HL-60/S4 (cell line): ENCODE measurements at regions not wholly inside any gene's neighbourhood (a gene's known extent, or its start where the extent isn't known, plus 50 kb on each side); places are given as distances from the start of the nearest gene placed in this dataset.
"Not testable (repeated sequence)": the region's sequence is repeated elsewhere in the genome, so short reads cannot be mapped to it uniquely, and the experiment has no call there.

Experiments
- in situ Hi-C: fragments of 300-500 bp; cut with MboI; formaldehyde crosslinking; loops from 2 replicates; pipeline ENCODE4 v1.14.3; 2022; ENCODE audit warnings: low sequenced_read_pairs

GRCh38 chr15:96117270-96117669, 213.2 kb upstream of the NR2F2 start:
- in situ Hi-C loops: no loop called here

- in situ Hi-C loops: no loop called here
Measured at GRCh38 chr15:96119734-96120133, 210.8 kb upstream of the NR2F2 start.

GRCh38 chr15:96121086-96121920, 209.2 kb upstream of the NR2F2 start:
- in situ Hi-C loops: no loop called here

GRCh38 chr15:96122077-96123027, 208.1 kb upstream of the NR2F2 start:
- in situ Hi-C loops: no loop called here

- in situ Hi-C loops: no loop called here
Measured at GRCh38 chr15:96123028-96123400, 207.5 kb upstream of the NR2F2 start.

GRCh38 chr15:96123630-96124187, 206.8 kb upstream of the NR2F2 start:
- in situ Hi-C loops: no loop called here

GRCh38 chr15:96124436-96124835, 206.1 kb upstream of the NR2F2 start:
- in situ Hi-C loops: no loop called here

- in situ Hi-C loops: no loop called here
Measured at GRCh38 chr15:96125721-96126415, 204.6 kb upstream of the NR2F2 start.

GRCh38 chr15:96126859-96127258, 203.6 kb upstream of the NR2F2 start:
- in situ Hi-C loops: no loop called here

GRCh38 chr15:96130734-96131133, 199.8 kb upstream of the NR2F2 start:
- in situ Hi-C loops: no loop called here

GRCh38 chr15:96132126-96132525, 198.4 kb upstream of the NR2F2 start:
- in situ Hi-C loops: no loop called here

- in situ Hi-C loops: no loop called here
Measured at GRCh38 chr15:96135166-96136093, 195.1 kb upstream of the NR2F2 start.

GRCh38 chr15:96138985-96139384, 191.5 kb upstream of the NR2F2 start:
- in situ Hi-C loops: no loop called here

- in situ Hi-C loops: no loop called here
Measured at GRCh38 chr15:96142498-96142897, 188.0 kb upstream of the NR2F2 start.

GRCh38 chr15:96144734-96145133, 185.8 kb upstream of the NR2F2 start:
- in situ Hi-C loops: no loop called here

GRCh38 chr15:96146726-96147125, 183.8 kb upstream of the NR2F2 start:
- in situ Hi-C loops: no loop called here

GRCh38 chr15:96147267-96147666, 183.2 kb upstream of the NR2F2 start:
- in situ Hi-C loops: no loop called here

GRCh38 chr15:96150254-96150653, 180.2 kb upstream of the NR2F2 start:
- in situ Hi-C loops: no loop called here

- in situ Hi-C loops: not testable (repeated sequence)
Measured at GRCh38 chr15:96151749-96152148, 178.8 kb upstream of the NR2F2 start.

- in situ Hi-C loops: no loop called here
Measured at GRCh38 chr15:96153929-96154328, 176.6 kb upstream of the NR2F2 start.
